ENCODE measurements at regions not wholly inside any gene's neighbourhood (a gene's known extent, or its start where the extent isn't known, plus 50 kb on each side); places are given as distances from the start of the nearest gene placed in this dataset.

- RAD21 ChIA-PET (ENCODE audit: low non-redundant PET in 1 of 2, low total read pairs in 2 of 2, uncharacterized antibody in 2 of 2, unreplicated experiment in 2 of 2) = no interaction called here
- BruUV-seq (replicated peaks) = no TSS peak
Observed at GRCh38 chr7:130865408-130866236, 131.6 kb upstream of the KLF14 start.

More at GRCh38 chr7:130865408-130866236, 131.6 kb upstream of the KLF14 start:
- H3K9me2 ChIP-seq (ENCODE audit: insufficient read depth) = no peaks in the 10 kb centered on the region
- CTCF ChIA-PET = no interaction called here
- H3K4me2 ChIP-seq (ENCODE audit: low read length) = no peak overlapping the region
- DNase-seq (ENCODE audit: low read depth, low spot score) = no peak
- no peak overlapping the region for H3K9ac ChIP-seq (ENCODE audit: low read length)
- peaks cover 0 to 8% of the 10 kb centered on the region in 2 experiments; a peak in 1 of 4 replicates for H3K9me3 ChIP-seq (ENCODE audit: control insufficient read depth in 1 of 2, insufficient read depth in 1 of 2, low read depth in 1 of 2, low read length in 2 of 2)
- POLR2A ChIA-PET = no interaction called here
- peaks cover 0 to 61% of the 10 kb centered on the region in 2 experiments; a peak in 2 of 4 replicates for H3K36me3 ChIP-seq (ENCODE audit: control insufficient read depth in 1 of 2, insufficient read depth in 2 of 2, low read length in 2 of 2)
- peaks cover 15 to 49% of the 10 kb centered on the region in 2 experiments for H3K4me1 ChIP-seq (ENCODE audit: control insufficient read depth in 1 of 2, insufficient read depth in 2 of 2, low read length in 2 of 2)
- no peaks in the 10 kb centered on the region for H3K27me3 ChIP-seq (ENCODE audit: insufficient read depth, low read length)
- intact Hi-C loops (cut with micrococcal nuclease) = no loop called here
- peak; percentile 33 for ATAC-seq
- no peak overlapping the region for H2AFZ ChIP-seq (ENCODE audit: low read depth, low read length, poor library complexity, severe bottlenecking)
- H3K27ac ChIP-seq (ENCODE audit: low read depth, low read length) = peak overlapping the region; percentile 10; the same call in 1 of the 2 replicates
- H3K4me3 ChIP-seq (replicated peaks in 1 of 2; ENCODE audit: low read depth in 1 of 2, low read length in 2 of 2) = no peak overlapping the region
- no peaks in the 10 kb centered on the region for H4K20me1 ChIP-seq (ENCODE audit: insufficient read depth)
- H3K79me2 ChIP-seq (ENCODE audit: insufficient read depth, low read length) = peaks cover 2% of the 10 kb centered on the region
- TF ChIP-seq REST (IDR thresholded peaks at IDR 0.05; ENCODE audit: low read depth) = peak; percentile 80
- TF ChIP-seq CTCF (IDR thresholded peaks at IDR 0.05 in 2 of 3, conservative IDR thresholded peaks at IDR 0.05 in 1 of 3; ENCODE audit: borderline replicate concordance in 1 of 3, insufficient read depth in 1 of 3, low read depth in 2 of 3, low read length in 2 of 3) = peak in 2 of 3 experiments; percentile 42 to 44; a peak in 4 of 6 replicates
- TF ChIP-seq ATF3 (IDR thresholded peaks at IDR 0.05) = no peak
